ENCODE measurements at regions not wholly inside any gene's neighbourhood (a gene's known extent, or its start where the extent isn't known, plus 50 kb on each side); places are given as distances from the start of the nearest gene placed in this dataset.

DNA sequence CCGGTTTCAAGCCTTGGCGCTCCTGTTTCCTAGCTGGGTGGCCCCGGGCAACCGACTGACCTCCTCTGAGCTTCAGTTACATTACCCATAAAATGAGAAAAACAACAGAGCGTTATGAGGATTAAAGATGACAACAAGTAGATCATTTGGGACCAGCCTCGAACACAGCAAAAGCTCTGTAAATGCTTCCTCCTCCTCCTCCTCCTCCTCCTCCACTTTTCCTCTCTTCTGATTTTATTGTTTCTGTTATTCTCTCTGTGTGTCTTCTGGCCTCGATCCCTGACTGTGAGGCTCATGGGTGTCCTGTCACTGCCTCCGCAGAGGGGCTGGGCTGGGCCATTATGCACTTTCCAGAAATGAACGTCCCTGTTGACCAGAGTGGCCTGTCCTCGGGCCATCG lies 176.2 kb downstream of the URI1 start:
- Mint-ChIP-seq H3K36me3 (ENCODE audit: low read depth) (no peaks in the 10 kb centered on the region), H3K27me3 (peaks cover 7% of the 10 kb centered on the region), H3K4me3 (no peak overlapping the region), H3K4me1 (ENCODE audit: low read depth) (no peaks in the 10 kb centered on the region), H3K27ac (no peak overlapping the region), H3K9me3 (no peaks in the 10 kb centered on the region)
- TF ChIP-seq, protein P1, sequence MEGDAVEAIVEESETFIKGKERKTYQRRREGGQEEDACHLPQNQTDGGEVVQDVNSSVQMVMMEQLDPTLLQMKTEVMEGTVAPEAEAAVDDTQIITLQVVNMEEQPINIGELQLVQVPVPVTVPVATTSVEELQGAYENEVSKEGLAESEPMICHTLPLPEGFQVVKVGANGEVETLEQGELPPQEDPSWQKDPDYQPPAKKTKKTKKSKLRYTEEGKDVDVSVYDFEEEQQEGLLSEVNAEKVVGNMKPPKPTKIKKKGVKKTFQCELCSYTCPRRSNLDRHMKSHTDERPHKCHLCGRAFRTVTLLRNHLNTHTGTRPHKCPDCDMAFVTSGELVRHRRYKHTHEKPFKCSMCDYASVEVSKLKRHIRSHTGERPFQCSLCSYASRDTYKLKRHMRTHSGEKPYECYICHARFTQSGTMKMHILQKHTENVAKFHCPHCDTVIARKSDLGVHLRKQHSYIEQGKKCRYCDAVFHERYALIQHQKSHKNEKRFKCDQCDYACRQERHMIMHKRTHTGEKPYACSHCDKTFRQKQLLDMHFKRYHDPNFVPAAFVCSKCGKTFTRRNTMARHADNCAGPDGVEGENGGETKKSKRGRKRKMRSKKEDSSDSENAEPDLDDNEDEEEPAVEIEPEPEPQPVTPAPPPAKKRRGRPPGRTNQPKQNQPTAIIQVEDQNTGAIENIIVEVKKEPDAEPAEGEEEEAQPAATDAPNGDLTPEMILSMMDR (IDR thresholded peaks at IDR 0.05): no peak
- intact Hi-C loops (cut with micrococcal nuclease): no loop called here
- CTCF ChIA-PET: no interaction called here
- POLR2A ChIA-PET: no interaction called here
- DNase-seq (no peak), ATAC-seq (no peak)

DNA sequence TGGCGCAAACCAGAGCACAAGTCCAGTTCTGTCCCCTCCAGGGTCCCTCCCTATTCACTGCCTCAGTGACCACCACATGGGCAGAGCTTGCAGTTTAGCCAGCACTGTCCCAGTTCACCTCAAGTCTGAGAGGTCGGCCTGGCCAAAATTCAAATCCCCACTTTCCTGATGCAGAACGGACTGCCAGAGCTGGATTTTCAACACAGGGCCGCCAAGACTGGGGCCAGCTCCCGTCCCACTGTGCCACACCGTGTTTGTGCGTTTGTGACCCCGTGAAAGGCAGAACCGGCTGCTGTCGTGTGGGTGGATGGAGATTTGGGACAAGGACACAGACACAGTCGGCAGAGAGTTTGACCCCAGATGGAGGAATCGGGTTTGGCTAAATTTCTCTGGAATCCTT lies 176.7 kb downstream of the URI1 start:
- Mint-ChIP-seq H3K4me1 (ENCODE audit: low read depth) (no peaks in the 10 kb centered on the region), H3K4me3 (no peak overlapping the region), H3K9me3 (no peaks in the 10 kb centered on the region), H3K36me3 (ENCODE audit: low read depth) (no peaks in the 10 kb centered on the region), H3K27me3 (peaks cover 7% of the 10 kb centered on the region), H3K27ac (no peak overlapping the region)
- POLR2A ChIA-PET: no interaction called here
- intact Hi-C loops (cut with micrococcal nuclease): no loop called here
- CTCF ChIA-PET: no interaction called here
- no peak for ATAC-seq
- no peak for DNase-seq
- TF ChIP-seq, protein P1 (IDR thresholded peaks at IDR 0.05): no peak

DNA sequence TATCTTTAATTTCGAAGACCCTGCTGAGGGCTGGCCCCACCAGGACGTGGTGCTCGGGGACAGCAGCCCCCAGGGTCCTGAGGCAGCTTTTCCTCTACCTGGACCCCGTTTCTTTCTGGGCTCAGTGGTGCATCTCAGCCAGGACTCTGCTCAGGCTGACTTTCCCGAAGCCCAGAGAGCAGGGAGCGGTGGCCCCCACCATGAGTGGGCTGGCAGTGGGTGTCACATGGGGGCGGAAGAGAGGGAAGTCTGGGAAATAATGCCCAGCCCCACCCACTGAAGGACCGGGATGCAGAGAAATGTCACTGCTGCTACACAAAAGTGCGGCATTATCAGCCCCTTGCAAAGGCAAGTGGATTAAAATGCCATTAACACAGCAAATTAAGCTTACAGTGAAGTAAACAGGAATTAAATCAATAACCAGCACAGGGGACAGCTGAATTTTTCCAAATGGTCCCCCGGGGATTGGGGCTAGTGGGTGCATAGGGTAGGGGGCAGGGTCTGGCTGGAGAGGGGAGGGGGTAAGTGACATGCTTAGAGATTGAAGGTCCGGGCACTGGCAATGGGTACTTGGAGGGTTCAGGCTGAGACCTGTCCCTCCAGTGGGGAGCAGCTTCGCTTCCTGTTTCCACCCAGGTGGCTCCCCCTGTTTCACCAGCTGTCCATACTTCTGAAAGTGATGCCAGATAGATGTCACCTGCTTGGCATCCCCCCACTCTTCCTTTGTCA lies 177.3 kb downstream of the URI1 start:
- no peak for ATAC-seq
- TF ChIP-seq, protein P1 (IDR thresholded peaks at IDR 0.05): no peak
- intact Hi-C loops (cut with micrococcal nuclease): no loop called here
- Mint-ChIP-seq H3K4me3 (no peak overlapping the region), H3K27me3 (peaks cover 6% of the 10 kb centered on the region), H3K36me3 (ENCODE audit: low read depth) (no peaks in the 10 kb centered on the region), H3K9me3 (no peaks in the 10 kb centered on the region), H3K4me1 (ENCODE audit: low read depth) (no peaks in the 10 kb centered on the region), H3K27ac (no peak overlapping the region)
- no peak for DNase-seq
- CTCF ChIA-PET: no interaction called here
- POLR2A ChIA-PET: no interaction called here

DNA sequence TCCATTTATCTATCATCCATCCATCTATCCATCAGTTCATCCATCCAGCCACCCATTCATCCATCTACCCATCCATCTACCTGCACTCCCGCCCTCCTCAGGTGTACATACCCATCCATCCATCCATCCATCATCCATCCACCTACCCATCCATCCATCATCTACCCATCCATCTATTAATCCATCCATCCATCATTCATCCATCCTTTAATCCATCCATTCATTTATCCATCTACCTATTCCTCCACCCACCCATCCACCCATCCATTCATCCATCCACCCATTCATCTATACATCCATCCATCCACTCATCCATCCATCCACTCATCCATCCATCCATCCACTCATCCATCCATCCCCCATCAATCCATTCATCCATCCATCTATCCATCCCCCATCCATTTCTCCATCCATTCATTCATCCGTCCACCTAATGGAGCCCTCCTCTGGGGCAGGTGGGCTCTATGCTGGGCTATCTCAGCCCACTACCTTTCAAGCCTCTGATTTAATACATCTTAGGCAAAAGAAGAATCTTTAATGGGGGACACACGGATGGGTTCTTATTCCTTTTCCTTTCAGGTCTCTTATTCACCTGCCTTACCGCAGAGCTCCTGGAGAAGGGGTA lies 178.9 kb downstream of the URI1 start:
- ATAC-seq: no peak
- CTCF ChIA-PET: no interaction called here
- TF ChIP-seq, protein P1 (IDR thresholded peaks at IDR 0.05): no peak
- no peaks in the 10 kb centered on the region for H3K9me3 Mint-ChIP-seq
- intact Hi-C loops (cut with micrococcal nuclease): no loop called here
- H3K4me1 Mint-ChIP-seq (ENCODE audit: low read depth): no peaks in the 10 kb centered on the region
- DNase-seq: no peak
- no peak overlapping the region for H3K4me3 Mint-ChIP-seq
- POLR2A ChIA-PET: no interaction called here
- H3K27ac Mint-ChIP-seq: no peak overlapping the region
- H3K27me3 Mint-ChIP-seq: peaks cover 5% of the 10 kb centered on the region
- H3K36me3 Mint-ChIP-seq (ENCODE audit: low read depth): no peaks in the 10 kb centered on the region

DNA sequence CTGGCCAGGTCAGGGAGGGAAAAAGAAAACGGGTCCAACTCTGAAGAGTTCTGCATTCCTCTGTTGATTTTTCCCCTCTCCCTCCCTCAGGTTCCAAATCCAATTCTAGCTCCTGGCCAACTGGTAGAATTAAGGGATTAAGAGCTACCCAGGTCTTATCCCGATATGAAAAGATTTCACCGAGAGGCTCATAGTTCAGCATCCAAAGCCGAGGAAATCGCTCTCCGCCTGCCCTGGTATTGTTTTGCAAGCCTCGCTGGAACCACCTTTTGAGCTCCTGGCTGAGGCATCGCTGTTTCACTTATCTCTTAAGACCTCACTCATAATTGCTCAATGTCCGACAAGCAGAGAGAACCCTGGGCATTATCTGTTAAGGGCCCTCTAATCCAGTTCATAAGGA lies 180.4 kb downstream of the URI1 start:
- ChIA-PET CTCF (no interaction called here), POLR2A (interaction anchor here (0.7 kb wide), 1 partner anchor 257 kb away, joined by 3 read pairs; no protein-coding TSS in a partner anchor)
- Mint-ChIP-seq H3K27ac (no peak overlapping the region), H3K27me3 (peaks cover 5% of the 10 kb centered on the region), H3K36me3 (ENCODE audit: low read depth) (no peaks in the 10 kb centered on the region), H3K4me1 (ENCODE audit: low read depth) (no peaks in the 10 kb centered on the region), H3K9me3 (no peaks in the 10 kb centered on the region), H3K4me3 (no peak overlapping the region)
- intact Hi-C loops (cut with micrococcal nuclease): no loop called here
- DNase-seq (no peak), ATAC-seq (no peak)
- TF ChIP-seq, protein P1 (IDR thresholded peaks at IDR 0.05): no peak
